ENCODE measurements at regions not wholly inside any gene's neighbourhood (a gene's known extent, or its start where the extent isn't known, plus 50 kb on each side); places are given as distances from the start of the nearest gene placed in this dataset.

- no peak overlapping the region for H3K9ac ChIP-seq (ENCODE audit: low read length)
- H3K4me3 ChIP-seq (ENCODE audit: low read length) = no peak overlapping the region
- H3K36me3 ChIP-seq (ENCODE audit: insufficient read depth, low read length) = no peaks in the 10 kb centered on the region
- H3K9me2 ChIP-seq (ENCODE audit: insufficient read depth, low read length) = no peaks in the 10 kb centered on the region
- no peak overlapping the region for H3K27ac ChIP-seq (ENCODE audit: low read length)
- no peaks in the 10 kb centered on the region for H4K20me1 ChIP-seq (ENCODE audit: insufficient read depth)
- H3K4me2 ChIP-seq (ENCODE audit: low read length) = no peak overlapping the region
- H2AFZ ChIP-seq (ENCODE audit: low read depth, low read length) = no peak overlapping the region
- H3K79me2 ChIP-seq (replicated peaks; ENCODE audit: insufficient read depth, low read length) = no peaks in the 10 kb centered on the region
- no peaks in the 10 kb centered on the region for H3K27me3 ChIP-seq (ENCODE audit: insufficient read depth, low read depth, low read length)
- TF ChIP-seq RAD21 (conservative IDR thresholded peaks at IDR 0.05) (no peak), CTCF (IDR thresholded peaks at IDR 0.05; ENCODE audit: poor library complexity, severe bottlenecking) (no peak), REST (IDR thresholded peaks at IDR 0.05; ENCODE audit: borderline replicate concordance) (no peak), MXI1 (conservative IDR thresholded peaks at IDR 0.05; ENCODE audit: poor library complexity, severe bottlenecking) (no peak), TAF1 (IDR thresholded peaks at IDR 0.05; ENCODE audit: low read depth) (no peak), EZH2 (IDR thresholded peaks at IDR 0.05; ENCODE audit: borderline replicate concordance, insufficient read depth, low read length, poor library complexity, severe bottlenecking) (no peak), EP300 (conservative IDR thresholded peaks at IDR 0.05; ENCODE audit: poor library complexity, severe bottlenecking) (no peak), POLR2AphosphoS5 (IDR thresholded peaks at IDR 0.05) (no peak), SMC3 (conservative IDR thresholded peaks at IDR 0.05; ENCODE audit: poor library complexity) (no peak)
- H3F3A ChIP-seq (ENCODE audit: insufficient read depth, low read length, poor library complexity, severe bottlenecking) = no peaks in the 10 kb centered on the region
- H3K9me3 ChIP-seq (ENCODE audit: low read length) = no peaks in the 10 kb centered on the region
These were observed 60.9 kb upstream of the PSMA6 start for GRCh38 chr14:35231207-35231760.

GRCh38 chr14:35234012-35234805 lies 58.0 kb upstream of the PSMA6 start:
- no peak overlapping the region for H3K4me2 ChIP-seq (ENCODE audit: low read length)
- H3K4me3 ChIP-seq (ENCODE audit: low read length) = no peak overlapping the region
- H3K9ac ChIP-seq (ENCODE audit: low read length) = no peak overlapping the region
- H3F3A ChIP-seq (ENCODE audit: insufficient read depth, low read length, poor library complexity, severe bottlenecking) = no peaks in the 10 kb centered on the region
- no peaks in the 10 kb centered on the region for H3K79me2 ChIP-seq (replicated peaks; ENCODE audit: insufficient read depth, low read length)
- TF ChIP-seq POLR2AphosphoS5 (IDR thresholded peaks at IDR 0.05) = no peak
- no peak for TF ChIP-seq CTCF (IDR thresholded peaks at IDR 0.05; ENCODE audit: poor library complexity, severe bottlenecking)
- no peak for TF ChIP-seq RAD21 (conservative IDR thresholded peaks at IDR 0.05)
- no peak for TF ChIP-seq SMC3 (conservative IDR thresholded peaks at IDR 0.05; ENCODE audit: poor library complexity)
- TF ChIP-seq EP300 (conservative IDR thresholded peaks at IDR 0.05; ENCODE audit: poor library complexity, severe bottlenecking) = no peak
- no peak for TF ChIP-seq REST (IDR thresholded peaks at IDR 0.05; ENCODE audit: borderline replicate concordance)
- TF ChIP-seq TAF1 (IDR thresholded peaks at IDR 0.05; ENCODE audit: low read depth) = no peak
- TF ChIP-seq MXI1 (conservative IDR thresholded peaks at IDR 0.05; ENCODE audit: poor library complexity, severe bottlenecking) = no peak
- no peak for TF ChIP-seq EZH2 (IDR thresholded peaks at IDR 0.05; ENCODE audit: borderline replicate concordance, insufficient read depth, low read length, poor library complexity, severe bottlenecking)
- no peaks in the 10 kb centered on the region for H3K27me3 ChIP-seq (ENCODE audit: insufficient read depth, low read depth, low read length)
- no peak overlapping the region for H2AFZ ChIP-seq (ENCODE audit: low read depth, low read length)
- H3K27ac ChIP-seq (ENCODE audit: low read length) = no peak overlapping the region
- H4K20me1 ChIP-seq (ENCODE audit: insufficient read depth) = no peaks in the 10 kb centered on the region
- H3K9me3 ChIP-seq (ENCODE audit: low read length) = no peaks in the 10 kb centered on the region
- H3K36me3 ChIP-seq (ENCODE audit: insufficient read depth, low read length) = no peaks in the 10 kb centered on the region
- no peaks in the 10 kb centered on the region for H3K9me2 ChIP-seq (ENCODE audit: insufficient read depth, low read length)
